ENCODE measurements at regions not wholly inside any gene's neighbourhood (a gene's known extent, or its start where the extent isn't known, plus 50 kb on each side); places are given as distances from the start of the nearest gene placed in this dataset.
"Not testable (repeated sequence)": the region's sequence is repeated elsewhere in the genome, so short reads cannot be mapped to it uniquely, and the experiment has no call there.

GRCh38 chr10:47646686-47647273 lies 116.6 kb downstream of the SYT15B start:
- H3K4me3 ChIP-seq (IDR thresholded peaks at IDR 0.05; ENCODE audit: insufficient read depth, low read depth, low read length); H4K20me1 ChIP-seq (ENCODE audit: insufficient read depth); H2AFZ ChIP-seq (ENCODE audit: low read depth); H3K9ac ChIP-seq; H3K36me3 ChIP-seq (ENCODE audit: insufficient read depth); H3K4me2 ChIP-seq; H3K79me2 ChIP-seq (ENCODE audit: insufficient read depth, low read depth); H3K4me1 ChIP-seq (ENCODE audit: low read depth, poor library complexity, severe bottlenecking); H3K27ac ChIP-seq; H3K27me3 ChIP-seq (ENCODE audit: insufficient read depth, low read depth): not testable (repeated sequence)
- TF ChIP-seq CTCF (conservative IDR thresholded peaks at IDR 0.05; ENCODE audit: low read depth, low read length) = peak; percentile 33; the same call in 1 of the 2 replicates

- H3K27ac ChIP-seq; H3K4me2 ChIP-seq; H3K4me1 ChIP-seq (ENCODE audit: low read depth, poor library complexity, severe bottlenecking); H3K36me3 ChIP-seq (ENCODE audit: insufficient read depth); H3K9ac ChIP-seq; H4K20me1 ChIP-seq (ENCODE audit: insufficient read depth); H2AFZ ChIP-seq (ENCODE audit: low read depth); H3K27me3 ChIP-seq (ENCODE audit: insufficient read depth, low read depth); H3K4me3 ChIP-seq (IDR thresholded peaks at IDR 0.05; ENCODE audit: insufficient read depth, low read depth, low read length); H3K79me2 ChIP-seq (ENCODE audit: insufficient read depth, low read depth): not testable (repeated sequence)
Measured at GRCh38 chr10:47626975-47627374, 103.5 kb upstream of the AGAP9 start.

GRCh38 chr10:47622719-47623118 lies 99.3 kb upstream of the AGAP9 start:
- not testable (repeated sequence) for H3K27me3 ChIP-seq (ENCODE audit: insufficient read depth, low read depth); H3K27ac ChIP-seq; H3K9ac ChIP-seq; H3K4me3 ChIP-seq (IDR thresholded peaks at IDR 0.05; ENCODE audit: insufficient read depth, low read depth, low read length); H3K4me2 ChIP-seq; H3K4me1 ChIP-seq (ENCODE audit: low read depth, poor library complexity, severe bottlenecking); H3K36me3 ChIP-seq (ENCODE audit: insufficient read depth); H4K20me1 ChIP-seq (ENCODE audit: insufficient read depth); H2AFZ ChIP-seq (ENCODE audit: low read depth); H3K79me2 ChIP-seq (ENCODE audit: insufficient read depth, low read depth)

GRCh38 chr10:47619300-47620012 lies 96.0 kb upstream of the AGAP9 start:
- not testable (repeated sequence) for H3K79me2 ChIP-seq (ENCODE audit: insufficient read depth, low read depth); H3K4me2 ChIP-seq; H3K9ac ChIP-seq; H4K20me1 ChIP-seq (ENCODE audit: insufficient read depth); H3K36me3 ChIP-seq (ENCODE audit: insufficient read depth); H3K4me1 ChIP-seq (ENCODE audit: low read depth, poor library complexity, severe bottlenecking); H2AFZ ChIP-seq (ENCODE audit: low read depth); H3K27me3 ChIP-seq (ENCODE audit: insufficient read depth, low read depth); H3K27ac ChIP-seq; H3K4me3 ChIP-seq (IDR thresholded peaks at IDR 0.05; ENCODE audit: insufficient read depth, low read depth, low read length)

GRCh38 chr10:47609311-47609710 lies 85.9 kb upstream of the AGAP9 start:
- not testable (repeated sequence) for H3K79me2 ChIP-seq (ENCODE audit: insufficient read depth, low read depth); H3K4me2 ChIP-seq; H3K4me1 ChIP-seq (ENCODE audit: low read depth, poor library complexity, severe bottlenecking); H4K20me1 ChIP-seq (ENCODE audit: insufficient read depth); H3K4me3 ChIP-seq (IDR thresholded peaks at IDR 0.05; ENCODE audit: insufficient read depth, low read depth, low read length); H3K36me3 ChIP-seq (ENCODE audit: insufficient read depth); H3K9ac ChIP-seq; H3K27ac ChIP-seq; H2AFZ ChIP-seq (ENCODE audit: low read depth); H3K27me3 ChIP-seq (ENCODE audit: insufficient read depth, low read depth)

- not testable (repeated sequence) for H3K4me3 ChIP-seq (IDR thresholded peaks at IDR 0.05; ENCODE audit: insufficient read depth, low read depth, low read length); H3K79me2 ChIP-seq (ENCODE audit: insufficient read depth, low read depth); H3K36me3 ChIP-seq (ENCODE audit: insufficient read depth); H3K9ac ChIP-seq; H3K27me3 ChIP-seq (ENCODE audit: insufficient read depth, low read depth); H4K20me1 ChIP-seq (ENCODE audit: insufficient read depth); H3K27ac ChIP-seq; H2AFZ ChIP-seq (ENCODE audit: low read depth); H3K4me1 ChIP-seq (ENCODE audit: low read depth, poor library complexity, severe bottlenecking); H3K4me2 ChIP-seq
Measured at GRCh38 chr10:47605791-47606773, 82.6 kb upstream of the AGAP9 start.

GRCh38 chr10:47600604-47601003 lies 77.2 kb upstream of the AGAP9 start:
- H3K27ac ChIP-seq; H4K20me1 ChIP-seq (ENCODE audit: insufficient read depth); H3K36me3 ChIP-seq (ENCODE audit: insufficient read depth); H3K4me3 ChIP-seq (IDR thresholded peaks at IDR 0.05; ENCODE audit: insufficient read depth, low read depth, low read length); H2AFZ ChIP-seq (ENCODE audit: low read depth); H3K79me2 ChIP-seq (ENCODE audit: insufficient read depth, low read depth); H3K27me3 ChIP-seq (ENCODE audit: insufficient read depth, low read depth); H3K9ac ChIP-seq; H3K4me2 ChIP-seq; H3K4me1 ChIP-seq (ENCODE audit: low read depth, poor library complexity, severe bottlenecking): not testable (repeated sequence)

GRCh38 chr10:47600127-47600526 lies 76.7 kb upstream of the AGAP9 start:
- not testable (repeated sequence) for H3K9ac ChIP-seq; H3K27me3 ChIP-seq (ENCODE audit: insufficient read depth, low read depth); H4K20me1 ChIP-seq (ENCODE audit: insufficient read depth); H3K4me2 ChIP-seq; H3K4me1 ChIP-seq (ENCODE audit: low read depth, poor library complexity, severe bottlenecking); H3K4me3 ChIP-seq (IDR thresholded peaks at IDR 0.05; ENCODE audit: insufficient read depth, low read depth, low read length); H2AFZ ChIP-seq (ENCODE audit: low read depth); H3K27ac ChIP-seq; H3K79me2 ChIP-seq (ENCODE audit: insufficient read depth, low read depth); H3K36me3 ChIP-seq (ENCODE audit: insufficient read depth)

GRCh38 chr10:47599657-47600056 lies 76.2 kb upstream of the AGAP9 start:
- H3K79me2 ChIP-seq (ENCODE audit: insufficient read depth, low read depth); H3K4me1 ChIP-seq (ENCODE audit: low read depth, poor library complexity, severe bottlenecking); H3K9ac ChIP-seq; H2AFZ ChIP-seq (ENCODE audit: low read depth); H3K36me3 ChIP-seq (ENCODE audit: insufficient read depth); H3K27ac ChIP-seq; H3K4me2 ChIP-seq; H3K4me3 ChIP-seq (IDR thresholded peaks at IDR 0.05; ENCODE audit: insufficient read depth, low read depth, low read length); H4K20me1 ChIP-seq (ENCODE audit: insufficient read depth); H3K27me3 ChIP-seq (ENCODE audit: insufficient read depth, low read depth): not testable (repeated sequence)

Measured in KMS-11 (cell line).